K562 (cell line): ENCODE measurements at regions not wholly inside any gene's neighbourhood (a gene's known extent, or its start where the extent isn't known, plus 50 kb on each side); places are given as distances from the start of the nearest gene placed in this dataset.

Source experiments
- BACH1 ChIP-seq: fragments of 200-800 bp; sonication (Bioruptor generic); IDR thresholded peaks from 2 replicates; pipeline ENCODE4 v1.6.1; 2016; ENCODE audit warnings: missing genetic modification characterization, missing compliant biosample characterization
- ELK1 ChIP-seq: sonication (generic); formaldehyde crosslinking; IDR thresholded peaks from 2 replicates; pipeline ENCODE4 v1.8.1; 2022; ENCODE audit warnings: missing genetic modification reagents
- EP300 ChIP-seq: IDR thresholded peaks from 2 replicates; pipeline ENCODE4 v1.6.1; 2012; ENCODE audit warnings: low read length, improper control_type of control experiment
- FOXM1 ChIP-seq, 2 experiments: fragments of 450-650 bp in 1 of 2; sonication (generic) in 1 of 2; formaldehyde crosslinking in 1 of 2; IDR thresholded peaks; 2 replicates each; pipeline versions ENCODE4 v1.6.1 to v1.9.0; 2017 to 2022; ENCODE audit warnings: low read depth in 2 of 2, mild to moderate bottlenecking in 2 of 2, missing genetic modification reagents in 1 of 2, moderate library complexity in 1 of 2
- HMGXB4 ChIP-seq: sonication (generic); formaldehyde crosslinking; IDR thresholded peaks from 2 replicates; pipeline ENCODE4 v1.8.1; 2023; ENCODE audit warnings: mild to moderate bottlenecking, missing genetic modification reagents
- IRF2 ChIP-seq: sonication (generic); formaldehyde crosslinking; IDR thresholded peaks from 2 replicates; pipeline ENCODE4 v1.8.1; 2022; ENCODE audit warnings: mild to moderate bottlenecking, missing genetic modification reagents
- MXD1 ChIP-seq: fragments of 250-450 bp; sonication (Bioruptor Pico); IDR thresholded peaks from 2 replicates; pipeline ENCODE4 v1.8.0; 2021; ENCODE audit warnings: borderline replicate concordance, mild to moderate bottlenecking, moderate library complexity; ENCODE audit not compliant: poor library complexity, severe bottlenecking
- NRF1 ChIP-seq, 2 experiments: fragments of 450-650 bp; IDR thresholded peaks in 1 of 2; conservative IDR thresholded peaks in 1 of 2; 2 replicates each; pipeline ENCODE4 v1.6.1; 2014; ENCODE audit warnings: mild to moderate bottlenecking in 2 of 2
- POLR2A ChIP-seq: fragments of 450-650 bp; conservative IDR thresholded peaks from 2 replicates; pipeline ENCODE4 v1.6.1; 2016
- POLR2AphosphoS5 ChIP-seq: IDR thresholded peaks from 2 replicates; pipeline ENCODE4 v1.6.1; 2011; ENCODE audit warnings: mild to moderate bottlenecking, low read depth, low read length, moderate library complexity; ENCODE audit not compliant: control insufficient read depth, insufficient read depth
- TBP ChIP-seq: optimal IDR thresholded peaks from 2 replicates; pipeline ENCODE3; 2011; ENCODE audit warnings: low read depth, low read length, improper control_type of control experiment
- TRIM28 ChIP-seq: fragments of 450-650 bp; IDR thresholded peaks from 2 replicates; pipeline ENCODE4 v1.6.1; 2017
- XRCC5 ChIP-seq: fragments of 200-400 bp; formaldehyde crosslinking; IDR thresholded peaks from 2 replicates; pipeline ENCODE4 v1.6.1; 2017; ENCODE audit warnings: low read depth, mild to moderate bottlenecking, low read length

- TF ChIP-seq IRF2 (CRISPR knock-in tag) (no peak), ELK1 (CRISPR knock-in tag) (no peak), FOXM1 (IDR thresholded peaks at IDR 0.05; ENCODE audit: low read depth) (no peak), FOXM1 (CRISPR knock-in tag; IDR thresholded peaks at IDR 0.05; ENCODE audit: low read depth) (no peak), TBP (no peak), POLR2A (no peak), TRIM28 (no peak), MXD1 (CRISPR knock-in tag) (no peak), EP300 (no peak), POLR2AphosphoS5 (no peak), HMGXB4 (CRISPR knock-in tag) (no peak), NRF1 (conservative IDR thresholded peaks at IDR 0.05 in 1 of 2, IDR thresholded peaks at IDR 0.05 in 1 of 2) (no peak), XRCC5 (no peak), BACH1 (no peak)
These were observed 112.8 kb upstream of the HPF1 start for GRCh38 chr4:169870507-169870906.
